GM18499 (cell line): ENCODE measurements at regions not wholly inside any gene's neighbourhood (a gene's known extent, or its start where the extent isn't known, plus 50 kb on each side); places are given as distances from the start of the nearest gene placed in this dataset.
"Not testable (repeated sequence)": the region's sequence is repeated elsewhere in the genome, so short reads cannot be mapped to it uniquely, and the experiment has no call there.

ENCODE experiments used
- ATAC-seq: cut with Tn5 transposase; IDR thresholded peaks from one replicate; pipeline ENCODE4 v1.9.1; 2021; ENCODE audit warnings: moderate number of reproducible peaks; ENCODE audit not compliant: insufficient read depth, unreplicated experiment

GRCh38 chr2:226307487-226308322 is 491.9 kb downstream of the IRS1 start:
- no peak for ATAC-seq

GRCh38 chr2:226306969-226307368 is 492.7 kb downstream of the IRS1 start:
- ATAC-seq = no peak

- ATAC-seq = no peak
Measured at GRCh38 chr2:226304308-226304707, 495.3 kb downstream of the IRS1 start.

- no peak for ATAC-seq
Measured at GRCh38 chr2:226303707-226304106, 495.9 kb downstream of the IRS1 start.

- ATAC-seq = peak; percentile 75
Measured at GRCh38 chr2:226300196-226300886, 499.3 kb downstream of the IRS1 start.

GRCh38 chr2:226299771-226300170 is 499.8 kb downstream of the IRS1 start:
- ATAC-seq = no peak

- ATAC-seq = no peak
Measured at GRCh38 chr2:226295681-226296080, 503.9 kb downstream of the IRS1 start.

- no peak for ATAC-seq
Measured at GRCh38 chr2:226295123-226295522, 504.5 kb downstream of the IRS1 start.

- not testable (repeated sequence) for ATAC-seq
Measured at GRCh38 chr2:226291281-226291680, 508.3 kb downstream of the IRS1 start.

- ATAC-seq = no peak
Measured at GRCh38 chr2:226286916-226287315, 512.7 kb downstream of the IRS1 start.

- no peak for ATAC-seq
Measured at GRCh38 chr2:226283796-226284195, 515.8 kb downstream of the IRS1 start.

GRCh38 chr2:226282151-226282550 is 517.5 kb downstream of the IRS1 start:
- no peak for ATAC-seq

- not testable (repeated sequence) for ATAC-seq
Measured at GRCh38 chr2:226280136-226280535, 519.5 kb downstream of the IRS1 start.

- ATAC-seq = no peak
Measured at GRCh38 chr2:226275215-226275614, 524.4 kb downstream of the IRS1 start.

GRCh38 chr2:226274143-226274542 is 525.5 kb downstream of the IRS1 start:
- ATAC-seq = no peak

- no peak for ATAC-seq
Measured at GRCh38 chr2:226273440-226273839, 526.2 kb downstream of the IRS1 start.

- ATAC-seq = no peak
Measured at GRCh38 chr2:226272435-226272834, 527.2 kb downstream of the IRS1 start.

- no peak for ATAC-seq
Measured at GRCh38 chr2:226270285-226271058, 529.1 kb downstream of the IRS1 start.

- no peak for ATAC-seq
Measured at GRCh38 chr2:226267516-226268289, 531.9 kb downstream of the IRS1 start.

GRCh38 chr2:226256709-226257376 is 542.8 kb downstream of the IRS1 start:
- ATAC-seq = no peak
